Frontal cortex (tissue), 3 donors: ENCODE measurements at regions not wholly inside any gene's neighbourhood (a gene's known extent, or its start where the extent isn't known, plus 50 kb on each side); places are given as distances from the start of the nearest gene placed in this dataset.

Experiments used
- DNase-seq, 2 donors: peaks; one replicate each; pipeline ENCODE4 v3.0.0; 2012; ENCODE audit warnings: low spot score in 2 of 2
- FAIRE-seq: peaks from 2 replicates; lab custom pipeline; 2012; peaks lifted over from hg19 to GRCh38; lab: Jason Lieb, UNC
- donor health status: control.
- donor health status: control.
- donor health status: control.

DNA sequence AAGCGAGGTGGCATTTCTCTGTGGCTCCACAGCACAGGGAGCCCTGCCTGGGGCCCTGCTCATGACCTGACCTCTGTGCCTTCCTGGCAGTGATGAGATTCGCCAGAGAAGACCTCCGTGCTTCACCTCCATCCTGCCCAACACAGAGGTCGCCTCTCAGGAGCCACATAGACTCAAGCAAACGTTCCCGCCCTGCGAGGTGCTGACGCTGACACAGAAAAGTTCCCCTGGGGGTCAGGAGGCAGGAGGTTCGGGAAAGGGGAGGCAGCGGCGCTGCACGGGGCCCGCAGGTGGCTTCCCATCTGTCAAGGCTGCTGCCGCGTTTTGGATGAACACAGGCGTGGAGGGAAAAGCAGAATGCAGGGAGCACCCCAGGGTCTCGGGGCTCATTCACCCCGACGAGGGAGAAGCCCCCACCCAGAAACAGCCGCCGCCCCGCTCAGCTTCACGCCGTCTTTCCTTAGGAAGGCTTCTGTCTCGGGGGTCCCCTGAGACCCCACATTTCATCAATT, 579.6 kb upstream of the SALL3 start:
- DNase-seq (no peak), FAIRE-seq (no peak)

DNA sequence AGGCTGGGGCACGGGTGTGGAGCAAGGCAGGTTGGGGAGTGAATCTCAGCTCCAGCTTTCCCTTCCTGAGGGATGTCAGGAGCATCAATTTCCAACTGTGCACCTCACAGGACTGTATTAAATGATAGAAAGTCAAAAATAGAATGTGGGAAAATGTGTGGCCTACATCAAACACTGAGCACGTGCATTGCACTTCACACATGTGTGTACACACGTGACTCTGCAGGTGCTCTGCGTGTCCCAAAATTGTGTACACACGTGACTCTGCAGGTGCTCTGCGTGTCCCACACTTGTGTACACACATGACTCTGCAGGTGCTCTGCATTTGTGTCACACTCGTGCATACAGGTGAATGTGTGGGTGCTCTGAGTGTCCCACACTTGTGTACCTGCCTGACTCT, 577.2 kb upstream of the SALL3 start:
- DNase-seq (no peak), FAIRE-seq (no peak)

DNA sequence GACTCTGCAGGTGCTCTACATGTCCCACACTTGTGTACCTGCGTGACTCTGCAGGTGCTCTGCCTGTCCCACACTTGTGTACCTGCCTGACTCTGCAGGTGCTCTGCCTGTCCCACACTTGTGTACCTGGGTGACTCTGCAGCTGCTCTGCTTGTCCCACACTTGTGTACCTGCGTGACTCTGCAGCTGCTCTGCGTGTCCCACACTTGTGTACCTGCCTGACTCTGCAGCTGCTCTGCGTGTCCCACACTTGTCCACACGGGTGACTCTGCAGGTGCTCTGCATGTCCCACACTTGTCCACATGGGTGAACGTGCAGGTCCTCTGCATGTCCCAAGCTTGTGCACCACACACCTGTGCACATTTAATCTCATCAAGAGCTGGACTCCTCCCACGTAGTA, 576.7 kb upstream of the SALL3 start:
- FAIRE-seq (no peak), DNase-seq (no peak)

DNA sequence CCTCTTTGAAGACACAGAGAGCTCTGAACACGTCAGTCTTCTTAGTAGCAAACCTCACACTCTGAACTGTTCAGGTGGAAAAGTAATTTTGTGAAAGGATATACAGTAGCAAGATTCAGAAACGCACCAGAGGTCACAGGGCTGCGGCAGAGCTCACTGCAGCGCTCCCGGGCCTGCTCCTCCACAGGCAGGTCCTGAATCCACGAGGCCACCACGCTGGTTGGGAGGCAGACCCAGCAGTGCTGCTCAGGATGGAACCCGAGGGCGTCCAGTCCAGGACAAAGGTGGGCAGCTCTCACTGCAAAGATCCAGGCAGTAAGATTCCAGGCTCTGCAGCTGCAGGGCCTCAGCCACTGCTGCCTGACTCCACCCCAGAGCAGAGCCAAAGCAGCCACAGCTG, 576.2 kb upstream of the SALL3 start:
- DNase-seq (no peak), FAIRE-seq (no peak)

DNA sequence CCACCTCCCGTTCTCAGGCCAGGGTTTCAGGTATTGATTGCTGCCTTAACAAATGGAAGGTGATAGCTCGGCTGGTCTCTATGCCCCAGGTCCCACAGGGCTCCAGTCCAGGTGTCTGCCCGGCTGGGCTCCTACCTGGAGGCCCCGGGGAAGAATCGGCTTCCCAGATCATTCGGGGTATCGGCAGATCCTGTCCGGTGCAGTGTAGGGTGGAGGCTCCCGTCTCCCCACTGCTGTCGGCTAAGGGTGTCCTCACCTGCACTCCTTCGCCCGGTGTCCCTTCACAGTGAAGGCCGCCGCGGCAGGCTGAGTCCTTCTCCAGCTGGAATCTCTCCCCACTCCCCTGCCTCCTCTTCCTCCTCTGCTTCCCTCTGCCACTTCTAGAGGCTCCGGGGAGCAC, 573.9 kb upstream of the SALL3 start:
- FAIRE-seq: no peak
- DNase-seq: no peak

DNA sequence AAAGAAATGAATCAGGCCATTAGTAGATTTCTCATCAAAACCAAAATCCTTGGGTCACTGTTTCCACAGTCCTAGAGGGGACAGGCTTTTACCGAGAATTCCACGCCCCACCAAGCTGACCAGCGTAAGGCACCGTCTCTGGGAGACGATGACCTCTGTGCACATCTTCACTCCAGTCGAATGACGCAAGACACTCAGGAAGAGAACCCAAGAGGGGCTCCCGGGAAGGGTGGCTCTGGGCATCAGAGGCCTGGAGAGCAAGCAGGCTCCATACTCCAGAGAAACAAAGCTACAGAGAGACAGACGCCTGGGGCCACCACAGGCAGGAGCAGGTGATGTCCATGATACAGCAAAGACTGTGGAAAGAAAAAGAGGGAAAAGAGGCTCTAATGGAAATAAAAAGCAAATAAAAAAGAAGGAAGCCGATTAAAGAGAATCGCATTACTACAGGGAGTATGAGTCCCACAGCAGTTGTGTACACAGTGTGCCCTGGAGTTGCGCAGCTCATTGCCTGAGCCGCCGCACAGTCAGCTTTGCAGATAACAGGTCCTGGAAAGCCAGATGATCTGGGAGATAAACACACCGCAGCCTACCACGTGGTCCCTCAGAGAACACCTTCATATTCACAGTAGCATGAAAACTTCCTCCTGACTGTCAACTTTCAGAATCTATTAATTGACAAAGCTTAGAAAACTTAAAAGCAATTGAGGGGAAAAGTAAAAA, 572.7 kb upstream of the SALL3 start:
- no peak for FAIRE-seq

DNA sequence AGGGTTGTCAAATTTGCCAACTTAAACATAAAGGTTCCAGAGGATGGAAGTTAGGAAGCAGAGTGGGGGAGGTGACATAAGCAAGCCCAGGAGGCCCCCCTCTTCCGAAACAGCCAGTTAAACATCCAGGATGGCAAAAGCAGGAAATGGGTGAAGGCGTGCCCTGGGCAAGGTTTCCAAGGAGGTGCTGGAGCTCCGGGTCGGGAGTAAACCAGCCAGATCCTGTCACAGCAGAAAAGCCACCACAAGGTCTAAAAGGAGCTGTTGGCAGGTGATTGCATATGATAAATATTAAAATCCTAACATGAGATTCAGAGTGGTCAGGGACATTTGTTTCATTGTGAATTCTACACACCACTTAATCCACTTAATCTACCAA, 572.2 kb upstream of the SALL3 start:
- DNase-seq (no peak), FAIRE-seq (no peak)

More for the DNA sequence above, 572.7 kb upstream of the SALL3 start:
- DNase-seq: no peak

DNA sequence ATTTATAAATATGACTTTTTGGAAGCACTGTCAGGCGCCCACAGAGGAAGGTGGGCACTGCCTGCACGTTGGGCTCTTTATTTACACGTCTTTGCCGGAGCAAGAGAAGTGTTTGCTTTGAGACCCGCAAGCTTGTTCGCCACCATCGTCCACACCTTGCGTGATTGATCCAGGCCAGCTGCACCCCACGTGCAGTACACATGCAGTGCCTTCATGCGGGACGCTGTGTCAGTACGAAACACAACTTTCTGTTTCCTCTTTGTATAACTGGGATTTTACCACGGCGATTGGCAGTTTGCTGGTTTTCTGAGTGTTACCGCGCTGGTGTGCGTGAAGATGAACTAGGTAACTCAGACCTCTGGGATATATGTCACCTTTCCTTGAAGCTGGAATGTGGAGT, 571.0 kb upstream of the SALL3 start:
- DNase-seq (no peak), FAIRE-seq (no peak)

DNA sequence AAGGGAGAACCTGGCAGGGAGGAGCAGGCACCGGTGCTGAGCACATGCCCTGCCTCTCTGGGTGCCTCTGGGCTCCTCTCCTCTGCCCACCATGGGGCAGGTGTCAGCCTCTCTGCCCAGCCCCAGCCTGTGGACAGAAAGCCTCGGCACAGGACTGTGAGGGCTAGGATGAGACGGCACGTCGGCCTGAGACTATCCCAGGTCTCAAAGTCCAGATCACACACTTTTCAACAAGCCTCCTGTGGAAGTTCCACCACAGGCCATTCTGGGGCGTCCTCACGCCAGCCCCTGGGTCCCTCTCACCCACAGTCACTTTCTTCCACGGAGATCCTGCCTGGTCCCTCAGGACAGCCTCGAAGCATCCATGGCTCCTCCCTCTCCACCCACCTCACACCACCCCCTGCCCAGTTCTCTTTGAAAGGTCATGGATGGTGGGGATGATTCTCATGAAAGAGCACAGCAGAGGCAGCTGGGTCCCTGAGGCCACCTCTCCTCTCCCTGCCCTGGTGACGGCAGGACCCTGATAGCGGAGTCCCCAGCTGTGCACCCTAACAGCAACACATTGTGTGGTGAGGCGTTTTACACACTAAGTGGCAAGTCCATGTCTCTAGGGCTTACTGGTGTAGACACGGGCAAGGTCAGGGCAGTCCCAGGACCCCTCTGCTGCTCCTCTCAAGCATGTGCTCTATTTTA, 569.4 kb upstream of the SALL3 start:
- no peak for DNase-seq
- FAIRE-seq: no peak

DNA sequence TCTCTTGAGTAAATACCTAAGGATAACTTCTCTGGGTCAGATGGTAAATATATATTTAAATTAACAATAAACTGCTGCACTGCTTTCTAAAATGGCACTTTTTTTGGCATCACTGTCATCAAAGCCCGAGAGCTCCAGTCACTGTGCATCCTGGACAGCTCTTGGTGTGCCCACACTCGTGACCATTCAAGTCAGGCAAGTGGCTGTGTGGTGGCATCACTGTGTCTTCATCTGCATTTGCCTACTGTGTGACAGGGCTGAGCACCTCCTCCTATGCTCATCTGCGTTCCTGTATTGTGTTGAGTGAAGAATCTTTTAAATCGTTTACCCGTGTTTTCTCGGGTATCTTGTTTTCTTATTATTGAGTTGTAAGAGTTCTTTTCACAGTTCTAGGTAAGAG, 568.1 kb upstream of the SALL3 start:
- FAIRE-seq (no peak), DNase-seq (no peak)

DNA sequence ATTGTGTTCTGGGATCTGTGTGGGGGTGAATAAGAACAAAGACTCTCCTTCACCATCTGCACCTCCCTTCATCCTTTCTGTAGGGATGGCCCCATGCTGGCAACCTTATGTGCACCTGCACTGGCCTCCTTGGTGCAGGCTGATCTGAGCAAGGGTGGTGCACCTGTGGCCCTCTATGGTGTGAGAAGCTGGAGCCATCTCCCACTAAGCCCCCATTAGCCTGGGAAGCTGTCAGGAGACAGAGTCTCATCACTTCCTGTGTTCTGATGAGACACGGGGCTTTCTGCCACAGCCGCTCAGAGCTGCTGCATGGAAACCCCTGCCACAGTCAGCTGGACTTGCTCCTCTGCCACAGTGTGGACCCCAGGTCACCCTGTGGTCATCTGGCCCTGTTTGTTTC, 565.3 kb upstream of the SALL3 start:
- FAIRE-seq (no peak), DNase-seq (no peak)

DNA sequence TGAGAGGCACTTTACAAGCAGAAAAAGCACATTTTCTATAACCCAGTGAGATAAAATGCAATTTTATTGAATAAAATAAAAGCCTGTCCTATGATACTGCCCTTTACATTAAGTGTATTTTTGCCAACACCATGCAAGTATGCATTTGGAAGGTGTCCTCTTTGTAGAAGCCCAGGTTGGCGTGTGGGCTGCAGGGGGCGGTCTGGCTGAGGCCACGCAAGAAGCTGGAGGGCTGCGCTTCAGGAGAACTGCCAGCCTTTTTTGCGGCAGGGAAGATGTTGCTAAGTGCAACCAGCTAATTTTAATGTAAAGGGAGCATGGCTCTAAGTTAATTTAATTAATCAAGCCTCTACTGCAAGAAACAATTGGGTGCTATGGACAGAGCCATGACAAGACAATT, 562.8 kb upstream of the SALL3 start:
- FAIRE-seq: no peak

DNA sequence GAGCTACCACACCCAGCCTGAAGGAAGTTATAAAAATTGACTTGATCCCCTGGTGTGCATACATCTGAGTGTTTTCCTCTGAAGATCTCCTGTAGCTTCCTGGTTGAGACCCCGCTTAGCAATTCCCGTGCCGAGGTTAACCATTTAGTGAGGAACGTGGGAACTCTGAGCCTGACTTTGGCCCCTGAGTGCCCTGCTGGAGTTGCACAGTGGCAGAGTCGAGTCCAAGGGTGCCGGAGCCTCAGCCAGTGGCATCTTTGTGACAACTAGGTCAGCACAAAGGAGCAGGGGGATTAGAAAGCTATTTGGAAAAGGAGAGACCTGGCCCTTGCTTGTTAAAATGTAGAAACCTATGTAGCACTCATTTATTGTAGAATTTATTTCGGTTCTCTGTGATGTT, 561.2 kb upstream of the SALL3 start:
- FAIRE-seq (no peak), DNase-seq (no peak)

More for the DNA sequence above, 562.8 kb upstream of the SALL3 start:
- no peak for DNase-seq

DNA sequence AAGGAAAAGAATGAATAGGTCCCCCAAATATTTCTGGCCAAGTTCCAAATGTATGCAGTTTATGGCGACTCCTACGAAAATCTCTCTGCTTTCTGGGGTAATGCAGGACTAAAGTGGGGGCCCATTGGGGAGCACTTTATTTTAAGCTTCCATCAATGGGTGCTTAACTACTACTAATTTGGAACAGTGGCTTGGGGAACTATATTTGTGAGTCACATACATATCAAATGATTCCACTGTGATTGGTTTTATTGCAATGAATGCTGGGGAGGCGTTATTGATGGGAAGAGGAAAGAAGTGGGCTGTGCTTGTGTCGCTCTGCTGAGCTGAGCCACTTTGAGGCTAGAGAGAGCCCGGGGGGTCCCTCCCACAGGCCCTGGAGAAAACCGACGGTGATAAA, 560.4 kb upstream of the SALL3 start:
- FAIRE-seq (no peak), DNase-seq (no peak)

DNA sequence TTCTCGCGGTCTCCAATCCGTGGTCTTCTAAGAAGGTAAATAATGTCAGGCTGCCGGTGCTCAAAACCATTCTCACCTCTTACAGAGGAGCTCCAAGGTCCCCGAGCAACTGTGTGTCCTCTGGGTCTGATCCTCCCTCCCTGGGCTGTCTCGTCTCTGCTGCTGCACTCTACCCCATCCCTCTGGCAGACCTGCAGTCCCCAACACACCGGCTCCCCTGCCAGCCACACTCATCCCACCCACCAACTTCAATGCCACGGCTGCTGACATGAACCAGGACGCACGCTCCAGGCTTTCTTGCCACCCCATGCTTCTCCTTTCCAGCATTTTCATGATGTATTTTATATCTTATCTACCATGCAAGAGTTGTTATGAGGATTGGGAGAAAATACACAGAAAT, 559.5 kb upstream of the SALL3 start:
- FAIRE-seq (no peak), DNase-seq (no peak)

DNA sequence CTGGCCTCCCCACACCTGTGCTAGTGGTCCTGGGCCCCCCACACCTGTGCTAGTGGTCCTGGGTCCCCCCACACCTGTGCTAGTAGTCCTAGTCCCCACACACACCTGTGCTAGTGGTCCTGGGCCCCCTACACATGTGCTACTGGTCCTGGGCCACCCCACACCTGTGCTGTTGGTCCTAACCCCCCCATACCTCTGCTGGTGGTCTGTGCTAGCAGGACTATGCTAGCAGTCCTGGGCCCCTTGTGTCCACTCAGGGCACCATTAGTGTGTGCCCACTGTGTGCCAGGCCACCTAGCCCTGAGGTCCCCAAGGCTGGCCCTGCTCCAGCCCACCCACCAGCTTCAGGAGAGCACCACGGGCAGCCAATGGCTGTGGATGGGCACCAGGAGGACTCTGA, 558.2 kb upstream of the SALL3 start:
- DNase-seq: no peak
- FAIRE-seq: no peak

DNA sequence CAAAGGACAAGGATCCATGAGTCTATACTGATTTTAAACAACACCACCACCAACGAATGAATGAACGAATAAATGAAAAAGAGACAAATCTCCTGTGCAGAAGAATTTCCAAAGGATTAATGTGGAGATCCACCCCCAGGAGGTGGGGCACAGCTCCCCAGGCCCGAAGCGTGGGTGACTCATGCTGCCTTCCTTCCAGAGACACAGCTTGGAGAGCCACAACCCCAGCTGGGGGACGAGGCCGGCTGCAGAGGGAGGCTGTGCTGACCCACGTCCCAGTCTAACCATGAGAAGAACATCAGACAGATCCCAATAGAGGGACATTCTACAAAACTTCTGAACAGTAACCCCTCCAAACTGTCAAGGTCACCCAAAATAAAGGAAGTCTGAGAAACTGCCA, 557.3 kb upstream of the SALL3 start:
- FAIRE-seq (no peak), DNase-seq (no peak)

DNA sequence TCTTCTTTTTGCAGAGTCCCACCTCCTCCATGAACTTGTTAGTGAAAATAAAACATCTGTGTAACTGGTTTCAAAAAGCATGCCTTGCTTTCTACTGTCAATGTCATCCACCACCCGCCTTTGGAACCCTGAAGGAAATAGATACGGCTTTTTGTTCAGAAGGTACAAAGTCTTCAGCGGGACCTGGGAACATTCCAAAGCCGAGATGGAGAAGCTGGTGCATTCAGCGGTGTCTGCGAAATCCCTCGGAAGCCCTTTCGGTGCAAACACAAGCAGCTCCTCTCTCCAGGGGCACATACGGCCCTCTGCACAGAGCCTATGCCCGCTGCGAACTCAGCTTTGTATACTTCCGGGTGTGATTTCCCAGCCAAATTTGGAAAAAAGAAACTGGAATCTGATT, 555.8 kb upstream of the SALL3 start:
- no peak for DNase-seq
- FAIRE-seq: no peak

DNA sequence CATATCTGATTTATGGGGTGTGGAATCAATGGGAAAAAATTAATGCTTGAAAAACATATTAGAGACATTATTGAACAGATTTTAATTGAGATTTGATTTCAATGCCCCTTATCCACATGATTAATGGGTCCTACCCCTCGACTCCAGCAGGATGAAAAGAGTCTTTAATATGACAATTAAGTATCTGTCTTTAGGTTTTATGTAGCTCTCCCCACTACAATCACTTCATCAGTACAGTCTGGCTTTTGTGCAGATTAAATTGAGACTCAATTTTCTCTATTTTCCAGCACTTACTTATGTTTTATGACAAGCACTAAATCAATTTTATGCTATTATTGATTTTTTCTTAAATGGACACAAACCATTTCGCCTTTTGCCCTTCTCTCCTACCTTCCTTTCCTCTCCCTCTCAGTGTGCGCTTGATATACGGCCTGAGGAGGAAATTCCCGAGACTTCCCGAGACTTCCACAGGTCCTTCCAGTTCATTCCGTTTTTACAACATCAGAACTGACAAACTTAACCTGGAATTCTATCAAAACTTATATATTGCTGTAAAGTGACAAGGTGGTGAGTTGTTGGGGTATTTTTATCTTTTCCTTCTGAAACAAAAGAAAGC, 555.1 kb upstream of the SALL3 start:
- no peak for DNase-seq
- FAIRE-seq: no peak

DNA sequence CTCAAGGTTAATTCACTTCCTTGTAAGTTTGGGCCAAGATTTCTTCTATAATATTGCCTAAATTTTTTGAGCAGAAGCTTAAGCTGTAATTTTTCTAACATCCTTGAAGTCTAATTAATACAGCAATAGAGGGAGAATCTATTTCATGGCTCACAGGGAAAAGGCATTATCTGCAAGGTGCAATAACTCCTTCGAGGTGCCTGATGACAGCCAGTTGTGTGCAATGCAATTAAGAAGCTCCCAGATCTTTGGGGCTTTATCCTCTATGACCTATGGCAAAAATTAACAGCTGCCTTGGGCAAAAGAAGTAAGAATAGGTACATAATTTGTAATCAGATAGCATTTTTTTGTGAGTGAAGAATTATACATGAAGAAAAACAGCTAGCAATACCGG, 554.6 kb upstream of the SALL3 start:
- no peak for DNase-seq
- no peak for FAIRE-seq

DNA sequence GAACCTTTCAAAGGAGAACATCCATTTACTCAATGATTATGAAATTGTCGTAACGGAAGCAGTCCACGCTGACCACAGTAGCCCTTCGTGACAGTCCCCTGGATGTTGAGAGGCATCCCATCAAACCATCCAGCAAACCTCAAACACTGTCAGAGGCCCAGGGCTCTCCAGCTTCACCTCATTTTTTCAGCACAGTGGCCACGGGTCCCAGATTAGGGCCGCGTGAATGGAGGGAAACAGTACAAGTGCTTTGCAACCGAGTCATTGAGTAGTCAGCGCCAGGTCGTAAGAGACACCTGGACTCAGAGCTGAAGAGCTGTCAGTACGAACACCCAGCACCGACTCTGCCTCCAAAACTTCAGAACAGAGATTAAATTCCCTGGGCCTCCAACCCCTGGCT, 552.5 kb upstream of the SALL3 start:
- no peak for FAIRE-seq

More for the DNA sequence above, 552.5 kb upstream of the SALL3 start:
- no peak for DNase-seq
